Hematopoietic multipotent progenitor cell (in vitro differentiated cells): ENCODE measurements at regions not wholly inside any gene's neighbourhood (a gene's known extent, or its start where the extent isn't known, plus 50 kb on each side); places are given as distances from the start of the nearest gene placed in this dataset.
"Not testable (repeated sequence)": the region's sequence is repeated elsewhere in the genome, so short reads cannot be mapped to it uniquely, and the experiment has no call there.

Source experiments
- DNase-seq, 3 donors: peaks; one replicate each; pipeline ENCODE4 v3.0.0-alpha.2; 2011 to 2015; ENCODE audit warnings: low read depth in 2 of 3, low spot score in 2 of 3

DNA sequence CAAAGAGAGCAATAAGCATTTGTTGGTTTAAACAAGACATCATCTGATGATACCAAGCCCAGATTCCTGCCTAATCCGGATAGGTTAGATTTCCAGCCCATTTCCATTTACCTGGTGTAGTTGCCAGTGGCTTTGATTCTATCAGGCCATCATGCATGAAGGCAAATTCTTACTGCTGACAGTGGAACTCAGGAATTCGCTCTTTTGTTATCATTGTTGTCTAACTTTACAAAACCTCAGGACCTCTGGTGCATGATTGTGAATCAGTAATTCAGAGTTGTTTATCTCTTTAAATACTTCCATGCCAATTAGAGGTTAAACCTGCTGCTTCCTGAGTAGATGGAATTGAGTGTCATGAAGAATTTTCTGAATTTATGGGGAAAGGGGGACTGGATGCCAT is 76.5 kb downstream of the C9orf152 start:
- DNase-seq: no peak

DNA sequence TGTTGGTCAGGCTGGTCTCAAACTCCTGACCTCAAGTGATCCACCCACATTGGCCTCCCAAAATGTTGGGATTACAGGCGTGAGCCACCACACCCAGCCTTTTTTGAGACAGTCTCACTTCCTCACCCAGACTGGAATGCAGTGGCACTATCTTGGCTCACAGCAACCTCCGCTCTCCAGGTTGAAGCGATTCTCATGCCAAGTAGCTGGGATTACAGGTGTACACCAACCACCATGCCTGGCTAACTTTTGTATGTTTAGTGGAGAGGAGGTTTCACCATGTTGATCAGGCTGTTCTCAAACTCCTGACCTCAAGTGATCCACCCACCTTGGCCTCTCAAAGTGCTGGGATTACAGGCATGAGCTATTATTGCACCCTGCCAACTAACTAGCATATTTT is 75.4 kb downstream of the C9orf152 start:
- DNase-seq: not testable (repeated sequence)

DNA sequence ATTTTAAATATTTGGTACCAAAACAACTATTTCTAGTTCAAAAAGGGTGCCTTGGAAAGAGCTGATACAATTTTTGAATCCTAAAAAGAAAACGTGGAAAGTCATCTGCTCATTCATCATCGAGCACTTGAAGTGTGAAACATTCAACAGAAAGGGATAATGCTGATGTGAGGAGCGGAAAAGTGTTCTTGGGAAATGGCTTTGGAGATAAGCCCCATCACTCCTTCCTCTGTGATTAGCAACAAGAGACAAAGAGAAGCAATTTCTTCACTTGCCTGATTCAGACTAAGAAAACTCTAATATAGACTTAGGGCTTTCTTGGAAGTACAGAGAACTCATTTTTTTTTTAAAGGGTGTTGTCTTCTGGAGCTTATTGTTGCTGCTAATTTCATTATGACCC is 74.9 kb downstream of the C9orf152 start:
- DNase-seq: no peak

DNA sequence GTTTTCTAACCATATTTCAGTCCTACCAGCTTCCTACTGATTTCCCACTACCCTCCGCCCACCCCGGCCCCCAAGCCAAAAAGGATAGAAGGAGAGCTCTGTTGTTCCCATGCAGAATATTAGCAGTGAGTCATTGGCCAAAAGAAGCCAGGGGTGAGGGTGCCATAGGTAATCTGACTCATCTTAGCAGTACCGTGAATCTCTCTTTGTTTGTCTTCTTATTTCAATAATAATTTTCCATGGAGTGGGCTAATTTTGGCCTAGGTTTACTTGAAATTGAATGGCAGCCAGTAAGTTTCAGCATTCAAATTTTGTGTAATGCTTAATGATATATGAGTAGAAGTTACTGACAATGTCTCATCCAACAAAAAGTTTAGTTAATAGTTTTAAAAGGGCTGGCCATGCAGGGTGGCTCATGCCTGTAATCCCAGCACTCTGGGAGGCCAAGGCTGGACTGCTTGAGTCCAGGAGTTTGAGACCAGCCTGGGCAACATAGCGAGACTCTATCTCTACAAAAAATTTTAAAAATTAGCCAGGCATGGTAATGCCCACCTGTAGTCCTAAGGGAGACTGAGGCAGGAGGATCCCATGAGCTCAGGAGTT is 74.2 kb downstream of the C9orf152 start:
- no peak for DNase-seq

DNA sequence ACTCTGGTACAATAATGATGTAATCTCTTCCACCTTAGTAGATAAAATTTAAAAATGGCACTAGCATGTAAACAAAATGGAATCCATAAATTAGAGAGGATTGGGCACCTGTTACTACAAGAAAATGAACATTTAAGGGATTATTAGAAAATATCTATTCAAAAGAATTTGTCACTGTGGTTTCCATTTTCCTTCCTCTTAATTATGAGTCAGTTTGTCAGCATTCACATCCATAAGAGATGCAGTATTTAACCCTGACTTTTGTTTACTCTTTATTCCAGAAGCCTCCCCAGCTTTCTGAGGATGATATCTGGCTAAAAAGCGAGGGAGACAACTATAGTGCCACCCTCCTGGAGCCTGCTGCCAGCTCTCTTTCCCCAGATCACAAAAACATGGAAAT is 72.1 kb downstream of the C9orf152 start:
- no peak for DNase-seq

DNA sequence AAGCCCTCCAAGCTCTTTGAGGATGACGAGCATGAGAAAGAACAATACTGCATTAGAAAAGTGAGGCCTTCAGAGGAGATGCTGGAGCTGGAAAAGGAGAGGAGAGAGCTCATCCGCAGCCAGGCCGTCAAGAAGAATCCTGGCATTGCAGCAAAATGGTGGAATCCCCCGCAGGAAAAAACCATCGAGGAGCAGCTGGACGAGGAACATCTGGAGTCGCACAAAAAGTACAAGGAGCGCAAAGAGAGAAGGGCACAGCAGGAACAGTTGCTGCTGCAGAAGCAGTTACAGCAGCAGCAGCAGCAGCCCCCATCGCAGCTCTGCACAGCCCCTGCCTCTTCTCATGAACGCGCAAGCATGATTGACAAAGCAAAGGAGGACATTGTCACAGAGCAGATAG is 71.2 kb downstream of the C9orf152 start:
- DNase-seq: no peak

DNA sequence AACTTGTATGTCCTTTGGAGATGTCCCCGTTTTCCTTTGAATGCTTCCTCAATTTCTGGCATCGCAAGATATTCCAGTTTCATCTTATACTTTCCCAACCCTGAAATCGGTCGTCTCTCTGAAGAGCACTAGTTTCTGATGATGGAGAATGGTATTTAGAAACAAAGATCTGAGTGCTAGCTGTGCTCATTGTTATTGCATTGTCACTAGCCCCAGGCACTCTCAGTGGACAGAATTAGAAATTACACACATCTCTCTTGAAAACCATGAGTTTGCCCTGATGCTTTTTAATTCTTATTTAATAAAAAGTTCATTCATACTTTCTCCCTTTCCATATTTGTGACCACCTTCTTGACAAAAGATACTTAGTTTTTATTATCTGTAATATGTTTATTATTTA is 67.7 kb downstream of the C9orf152 start:
- DNase-seq: no peak

DNA sequence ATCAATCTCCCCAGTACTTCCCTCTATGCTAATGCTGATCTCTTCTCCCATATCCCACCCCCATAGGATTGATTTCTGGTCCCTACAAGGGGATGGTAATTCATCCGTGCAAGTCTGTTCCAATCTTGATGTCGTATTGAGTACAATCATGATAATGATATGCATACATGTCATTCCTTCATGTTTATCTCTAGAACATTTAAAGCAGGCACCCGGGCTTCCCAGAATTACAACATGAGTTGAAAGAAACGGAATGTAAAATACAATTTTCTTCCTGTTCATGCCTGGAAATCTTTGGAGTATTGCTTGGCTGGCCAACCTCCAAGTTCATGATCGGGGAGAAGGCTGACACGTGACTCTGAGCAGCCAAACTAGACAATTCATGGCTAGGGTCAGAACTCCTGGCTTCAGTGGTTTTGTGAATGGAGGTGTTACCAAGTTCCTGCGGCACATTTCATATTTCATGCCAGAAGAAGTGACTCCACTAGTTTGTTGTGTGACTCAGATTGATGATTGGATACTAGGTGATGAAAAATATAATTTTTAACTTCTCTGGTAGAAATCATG is 66.6 kb downstream of the C9orf152 start:
- no peak for DNase-seq

DNA sequence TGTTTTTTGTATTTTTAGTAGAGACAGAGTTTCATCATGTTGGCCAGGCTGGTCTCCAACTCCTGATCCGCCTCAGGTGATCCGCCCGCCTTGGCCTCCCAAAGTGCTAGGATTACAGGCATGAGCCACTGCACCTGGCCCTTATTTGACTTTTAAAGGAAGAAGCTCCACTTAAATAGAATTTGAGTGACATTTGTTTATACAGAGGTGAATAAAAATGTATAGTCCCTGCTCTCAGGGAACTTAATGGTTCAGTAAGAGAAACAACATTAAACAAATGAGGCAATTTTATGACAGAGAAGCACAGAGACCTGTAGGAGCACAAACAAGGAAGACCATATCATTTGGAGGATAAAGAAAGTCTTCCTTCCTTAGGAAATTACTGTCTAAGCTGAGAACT is 65.7 kb downstream of the C9orf152 start:
- DNase-seq: no peak

DNA sequence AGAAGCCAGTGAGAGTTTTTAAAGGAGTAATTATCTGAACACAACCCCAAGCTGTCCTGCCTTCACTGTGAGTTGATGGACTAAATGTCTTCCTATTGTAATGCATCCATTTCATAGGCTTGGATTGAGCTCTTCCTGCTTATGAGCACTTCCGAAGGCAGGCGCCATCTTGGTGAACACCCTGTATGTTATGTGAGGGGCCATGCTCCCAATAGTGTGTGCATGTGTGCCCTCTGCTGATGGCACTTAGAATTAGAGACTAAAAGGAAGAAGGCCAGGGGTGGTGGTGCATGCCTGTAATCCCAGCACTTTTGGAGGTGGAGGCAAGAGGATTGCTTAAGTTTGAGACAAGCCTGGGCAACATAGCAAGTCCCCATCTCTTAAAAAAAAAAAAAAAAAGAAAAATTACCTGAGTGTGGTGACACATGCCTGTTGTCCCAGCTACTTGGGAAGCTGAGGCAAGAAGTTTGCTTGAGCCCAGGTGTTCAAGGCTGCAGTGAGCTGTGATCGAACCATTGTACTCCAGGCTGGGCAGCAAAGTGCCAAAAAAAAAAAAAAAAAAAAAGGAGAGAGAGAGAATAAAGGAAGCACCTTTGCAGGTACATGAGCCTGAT is 65.0 kb downstream of the C9orf152 start:
- peak in 1 of 3 donors; percentile 16 for DNase-seq

DNA sequence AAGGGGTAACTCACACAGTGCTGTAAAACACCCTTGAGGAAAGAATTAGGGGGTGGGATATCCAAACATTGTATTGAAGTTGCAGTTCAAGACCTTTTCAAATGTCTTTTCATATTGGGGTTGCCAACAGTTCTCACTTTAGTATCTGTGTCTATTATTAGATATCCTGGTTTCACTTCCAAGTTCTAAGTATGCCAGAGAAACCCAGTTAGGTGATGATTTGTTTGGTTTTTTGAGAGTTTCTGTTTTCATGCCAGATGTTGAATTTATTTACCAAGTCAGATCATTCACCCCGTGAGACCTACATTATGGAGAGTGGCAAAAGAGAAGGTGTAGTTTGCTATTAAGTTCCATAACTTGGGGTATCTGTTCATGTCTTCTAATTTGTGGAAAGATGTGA is 64.5 kb downstream of the C9orf152 start:
- peak in 1 of 3 donors; percentile 42 for DNase-seq

DNA sequence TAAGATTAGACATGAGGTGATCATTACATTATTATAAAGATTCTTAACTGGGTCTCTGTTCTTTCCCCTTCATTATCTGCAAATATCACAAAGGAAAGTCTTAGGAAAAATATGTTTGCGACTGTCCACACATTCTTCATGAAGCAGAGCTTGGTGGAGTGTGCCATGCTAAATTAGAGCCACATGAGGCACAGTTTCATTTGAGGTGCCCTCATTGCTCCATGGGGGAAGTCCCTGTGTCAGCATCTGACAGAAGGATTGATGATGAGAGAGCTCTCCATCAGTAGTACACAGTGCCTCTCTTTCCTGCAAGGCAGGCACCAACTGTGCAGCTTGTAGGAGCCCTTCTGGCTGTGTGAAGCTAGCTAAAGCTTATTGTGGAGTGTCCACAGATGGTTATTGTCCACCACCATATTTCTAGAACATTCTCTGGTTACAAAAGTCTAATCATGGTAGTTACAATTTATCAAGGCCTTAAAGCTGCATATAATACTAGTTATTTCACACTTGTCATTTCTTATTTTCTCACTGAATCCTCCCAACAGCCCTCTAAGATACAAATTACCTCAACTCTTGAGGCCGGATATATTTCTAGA is 63.9 kb downstream of the C9orf152 start:
- peak; percentile 10 to 71 (median 53) for DNase-seq

DNA sequence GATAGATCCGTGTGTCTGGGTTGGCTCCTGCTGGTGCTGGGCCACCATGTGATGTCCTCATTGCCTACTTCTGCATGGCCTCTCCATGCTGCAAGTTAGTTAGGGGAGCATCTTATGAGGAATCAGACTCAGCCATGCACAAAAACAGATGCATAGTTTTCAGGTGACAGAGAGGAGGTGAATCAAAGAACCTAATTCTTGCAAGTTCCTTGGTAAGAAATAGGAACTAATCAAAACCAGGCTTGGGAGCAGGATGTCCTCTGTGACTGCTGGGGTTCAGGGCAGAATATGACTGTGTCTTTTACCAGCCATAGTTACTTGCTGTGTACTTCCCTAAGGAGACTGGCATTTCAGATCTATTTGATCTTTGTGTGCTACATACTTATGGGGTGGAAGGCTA is 61.6 kb downstream of the C9orf152 start:
- no peak for DNase-seq

DNA sequence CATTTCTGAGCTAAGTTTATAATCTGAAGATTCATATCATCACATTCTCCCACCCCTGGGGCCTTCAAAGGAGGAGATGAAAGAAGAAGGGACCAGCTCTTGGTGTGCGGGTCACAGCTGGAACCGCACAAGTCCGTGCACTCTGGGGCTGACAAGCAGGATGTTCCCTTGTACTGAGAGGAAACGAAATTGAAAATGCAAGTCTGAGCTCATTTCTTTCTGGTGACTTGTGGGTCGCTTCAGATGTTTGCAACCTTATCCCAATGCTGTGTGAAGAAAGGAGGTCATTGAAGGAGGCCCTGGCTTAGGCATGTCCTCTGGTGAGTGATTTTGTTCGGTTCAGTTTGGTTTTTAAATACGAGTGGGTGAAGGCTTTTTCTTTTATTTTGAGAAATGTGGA is 59.6 kb downstream of the C9orf152 start:
- DNase-seq: peak in 2 of 3 donors; percentile 9 to 18

DNA sequence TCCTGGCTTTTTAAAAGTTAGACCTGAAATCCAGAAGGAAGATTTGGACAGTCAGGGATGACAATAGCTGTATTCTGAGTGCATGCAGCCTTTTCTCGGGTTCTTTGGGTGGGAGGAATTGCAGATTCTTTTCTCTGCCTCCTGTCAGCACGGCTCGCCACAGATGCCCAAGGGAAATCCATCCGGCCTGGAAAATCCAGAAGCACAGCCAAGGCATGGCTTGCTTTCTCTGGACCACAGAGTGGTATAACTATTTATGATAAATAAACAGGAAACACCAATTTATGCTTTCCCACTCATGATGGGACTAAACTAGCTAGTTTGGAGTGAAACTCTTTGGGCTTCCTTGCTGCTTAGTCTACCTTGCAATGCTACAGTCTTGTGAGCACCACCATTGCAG is 59.1 kb downstream of the C9orf152 start:
- DNase-seq: no peak
